ENCODE measurements at regions not wholly inside any gene's neighbourhood (a gene's known extent, or its start where the extent isn't known, plus 50 kb on each side); places are given as distances from the start of the nearest gene placed in this dataset.

DNA sequence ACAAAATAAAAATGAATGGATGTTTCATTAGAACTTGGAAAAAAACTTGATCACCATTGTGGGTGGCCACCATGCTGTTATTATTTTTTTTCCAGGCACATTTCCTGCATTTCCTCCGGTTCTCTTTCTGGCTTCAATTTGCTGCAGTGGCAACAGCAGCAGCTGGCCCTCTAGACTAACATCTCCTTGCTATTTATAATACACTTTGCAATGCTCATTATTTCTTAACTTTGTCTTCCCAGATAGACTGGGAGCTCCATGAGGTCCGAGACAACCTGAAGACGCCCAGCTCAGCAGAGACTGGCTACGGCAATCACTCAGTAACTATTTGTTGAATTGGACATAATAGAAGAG is 53.4 kb upstream of the ATP5PO start:
- TF ChIP-seq CTCF (IDR thresholded peaks at IDR 0.05) (no peak), POLR2A (IDR thresholded peaks at IDR 0.05) (no peak)

All from body of pancreas (tissue), 4 donors.